NCI-H748 treated with DMSO at 0.1 percent for 48 hours (cell line): ENCODE measurements at regions not wholly inside any gene's neighbourhood (a gene's known extent, or its start where the extent isn't known, plus 50 kb on each side); places are given as distances from the start of the nearest gene placed in this dataset.

Experiments used
- DNase-seq: peaks from one replicate; lab custom pipeline; 2025; lab: John Stamatoyannopoulos, UW

GRCh38 chr3:24937228-24937627 lies 442.6 kb upstream of the THRB start:
- no peak for DNase-seq

GRCh38 chr3:24937780-24938179 lies 443.1 kb upstream of the THRB start:
- no peak for DNase-seq

DNA sequence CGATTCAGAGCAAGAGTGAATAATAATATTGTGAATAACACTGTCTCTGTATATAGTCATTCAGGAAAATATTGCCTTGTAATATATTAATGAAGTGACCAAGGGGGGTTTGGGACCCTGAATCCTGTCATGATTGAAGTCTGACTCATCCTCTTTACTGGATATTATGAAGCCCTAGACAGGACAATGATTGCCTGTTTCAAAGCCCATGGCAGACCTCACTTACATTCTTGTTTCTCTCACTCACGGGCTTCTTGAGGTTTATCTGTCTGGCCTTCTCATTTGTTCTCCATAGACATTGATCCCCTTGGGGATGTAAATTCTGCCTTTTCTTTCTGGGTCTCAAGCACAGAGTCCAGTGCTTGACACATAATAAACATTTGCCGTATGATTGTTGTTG lies 449.3 kb upstream of the THRB start:
- no peak for DNase-seq

DNA sequence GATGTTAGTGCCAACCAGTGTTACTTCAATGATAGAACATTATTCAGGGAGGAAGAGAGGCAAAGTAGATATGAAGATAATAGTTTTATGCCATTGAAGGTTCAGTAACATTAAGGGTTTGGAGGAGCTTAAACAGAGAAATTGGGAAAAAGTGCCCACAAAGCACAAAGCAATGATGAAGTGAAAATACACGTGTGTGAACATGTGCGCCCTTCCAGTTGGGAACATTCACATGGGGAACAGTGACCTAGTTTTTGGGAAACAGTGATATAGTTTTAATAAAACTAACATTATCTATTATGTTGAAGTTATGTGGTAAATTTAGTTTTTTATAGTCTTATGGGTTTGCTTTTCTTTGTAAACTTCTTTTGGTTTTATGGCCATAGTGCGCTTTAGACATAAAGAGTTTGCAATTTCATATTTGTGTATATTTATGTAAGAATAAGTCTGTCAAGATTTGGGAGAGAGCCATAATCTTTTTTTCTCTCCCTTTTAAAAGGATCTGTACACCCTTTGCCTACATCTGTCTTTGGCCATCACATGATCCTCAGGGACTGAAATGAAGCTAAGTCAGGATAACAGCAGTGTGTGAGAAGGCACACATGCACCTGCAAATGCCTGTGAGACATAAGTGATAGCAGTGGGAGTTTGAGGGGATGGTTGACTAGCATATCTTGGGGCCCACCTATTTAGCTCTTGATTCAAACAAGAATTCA lies 450.3 kb upstream of the THRB start:
- no peak for DNase-seq

DNA sequence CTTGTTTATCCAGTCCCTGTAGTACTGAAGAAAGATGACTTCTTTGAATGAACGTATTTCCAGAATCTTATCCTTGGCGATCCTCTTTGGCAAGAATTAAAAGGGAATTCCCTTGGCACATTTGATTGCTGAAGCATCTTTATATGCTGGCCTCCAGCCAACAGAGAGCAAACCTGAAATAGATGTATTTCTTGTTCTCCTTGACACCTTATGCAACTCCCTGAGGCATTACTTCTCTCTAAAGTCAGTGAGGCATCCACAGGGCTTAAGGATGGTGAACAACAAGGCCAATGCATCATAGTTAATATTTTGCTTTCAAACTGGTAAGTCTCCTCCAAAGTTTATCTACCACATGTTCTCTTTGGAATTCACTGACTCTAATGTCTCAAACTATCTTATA lies 450.9 kb upstream of the THRB start:
- DNase-seq, result no peak

- DNase-seq, result no peak
These were observed 452.5 kb upstream of the THRB start for GRCh38 chr3:24947103-24947502.

GRCh38 chr3:24951180-24951579 lies 456.5 kb upstream of the THRB start:
- no peak for DNase-seq

GRCh38 chr3:24952388-24952787 lies 457.7 kb upstream of the THRB start:
- peak; percentile 11 for DNase-seq

- DNase-seq, result no peak
These were observed 458.6 kb upstream of the THRB start for GRCh38 chr3:24953060-24953771.

- no peak for DNase-seq
These were observed 462.0 kb upstream of the THRB start for GRCh38 chr3:24956613-24957012.

DNA sequence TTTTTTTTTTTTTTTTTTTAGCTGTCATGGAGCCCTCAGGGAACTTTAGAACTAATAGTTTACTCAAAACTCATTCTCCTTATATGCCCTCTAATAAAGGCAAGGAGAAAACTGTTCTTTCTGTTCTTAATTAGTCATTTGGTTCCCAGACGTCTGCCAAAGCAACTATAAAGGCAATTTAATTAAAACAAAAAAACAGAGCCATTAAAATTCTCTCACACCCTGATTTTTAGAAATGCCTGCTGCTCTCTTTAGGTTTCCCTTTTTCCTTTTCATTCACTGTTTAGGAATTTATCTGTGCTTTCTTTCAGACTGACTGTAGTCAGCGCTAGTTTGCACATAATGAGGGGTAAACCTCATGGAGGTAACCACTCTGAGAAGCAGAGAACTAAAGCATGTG lies 463.6 kb upstream of the THRB start:
- DNase-seq, result no peak

GRCh38 chr3:24958910-24959447 lies 464.3 kb upstream of the THRB start:
- no peak for DNase-seq

DNA sequence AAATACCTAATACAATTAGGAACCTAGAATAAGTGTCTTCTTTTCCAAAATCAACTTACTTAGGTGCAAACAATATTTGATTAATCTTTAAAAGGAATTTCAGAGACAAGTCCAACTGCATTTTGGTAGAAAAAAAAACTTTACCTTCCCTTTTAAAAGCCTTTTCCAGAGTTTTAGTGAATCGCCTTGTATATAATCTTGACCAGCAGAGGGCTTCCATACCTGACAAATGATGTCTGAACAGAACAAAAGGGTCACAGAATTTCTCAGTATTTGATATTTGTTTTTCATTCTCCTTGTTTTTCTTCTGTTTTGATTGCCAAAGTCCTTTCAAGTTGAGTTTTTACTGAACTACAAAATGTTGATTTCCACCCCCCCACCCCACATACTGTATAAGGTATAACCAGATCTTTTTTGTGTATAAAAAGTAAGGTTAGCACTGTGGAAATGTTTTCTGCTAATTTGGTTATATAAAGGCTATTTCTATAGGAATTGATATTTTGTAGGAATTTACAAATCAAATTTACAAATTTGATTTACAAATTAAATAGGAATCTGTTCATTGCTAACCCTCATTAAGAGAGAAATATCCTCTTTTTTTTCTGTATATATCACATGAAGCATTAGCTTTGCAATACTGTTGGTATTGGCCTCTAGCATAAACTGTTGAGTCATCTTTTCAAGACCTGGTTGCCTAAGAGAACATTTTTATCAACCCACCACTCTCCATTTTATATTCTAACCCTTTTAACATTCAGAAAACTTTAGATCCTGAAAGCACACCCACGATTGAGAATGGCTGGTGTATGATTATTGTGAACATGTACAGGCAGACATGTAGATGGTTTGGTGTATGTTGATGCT lies 464.1 kb upstream of the RARB start:
- DNase-seq, result no peak

DNA sequence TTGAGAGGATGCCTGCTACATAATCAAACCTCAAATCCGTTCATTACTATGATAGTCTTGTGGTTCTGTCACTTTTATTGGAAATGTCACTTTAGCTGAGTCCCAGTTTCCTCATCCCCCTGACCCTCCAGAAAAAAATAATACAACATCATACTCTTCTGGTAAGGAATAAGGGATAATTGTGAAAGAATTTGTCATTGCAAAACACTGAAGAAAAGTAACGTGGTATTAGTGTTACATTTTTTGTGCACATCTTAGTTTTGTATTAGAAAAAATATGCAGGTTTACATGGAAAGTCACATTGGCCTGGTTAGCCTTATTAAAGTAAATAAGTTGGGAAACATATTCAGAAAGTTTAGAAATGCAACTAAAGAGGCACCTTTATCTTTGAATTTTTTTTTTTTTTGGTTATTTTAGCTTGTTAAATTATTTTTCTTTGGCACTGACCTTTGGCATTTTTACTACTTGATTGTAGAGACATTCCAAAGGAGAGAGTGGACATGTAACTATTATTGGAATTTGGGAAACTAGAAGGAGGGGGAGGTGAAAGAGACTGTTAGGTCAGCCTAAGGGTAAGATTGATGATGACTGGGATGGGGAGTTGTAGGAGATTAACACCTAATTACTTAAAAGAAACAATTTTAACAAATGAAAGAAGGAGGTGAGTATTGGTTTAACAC lies 462.2 kb upstream of the RARB start:
- no peak for DNase-seq

DNA sequence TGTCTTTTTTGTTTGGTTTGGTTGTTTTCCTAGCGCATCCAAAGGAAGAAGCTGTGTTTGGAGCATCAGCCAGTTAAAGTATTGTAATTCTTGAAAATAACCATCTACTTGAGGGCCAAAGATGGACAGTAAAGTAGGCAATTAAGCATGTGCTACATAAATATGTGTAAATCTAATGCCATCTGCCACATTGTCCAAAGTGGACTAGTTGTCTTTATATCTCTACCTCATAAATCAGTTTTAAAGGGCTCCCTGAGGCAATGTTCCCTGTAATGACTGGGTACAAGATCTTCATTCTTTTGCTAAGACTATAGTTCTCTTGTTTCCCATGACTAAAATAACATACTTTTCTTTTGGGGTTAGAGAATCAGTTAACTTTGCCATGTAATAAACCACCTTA lies 460.0 kb upstream of the RARB start:
- no peak for DNase-seq

DNA sequence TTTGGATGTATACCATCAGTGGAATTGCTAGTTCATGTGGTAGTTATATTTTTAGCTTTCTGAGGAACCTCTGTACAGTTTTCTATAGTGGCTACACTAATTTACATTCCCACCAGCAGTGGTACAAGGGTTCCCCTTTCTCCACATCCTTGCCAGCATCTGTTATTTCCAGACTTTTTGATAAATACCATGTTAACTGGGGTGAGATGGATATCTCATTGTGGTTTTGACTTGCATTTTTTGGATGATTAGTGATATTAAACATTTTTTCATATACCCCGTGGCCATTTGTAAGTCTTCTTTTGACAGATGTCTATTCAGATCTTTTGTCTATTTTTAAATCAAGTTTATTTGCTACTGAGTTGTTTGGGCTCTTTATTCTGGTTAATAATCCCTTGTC lies 455.6 kb upstream of the RARB start:
- DNase-seq, result no peak

DNA sequence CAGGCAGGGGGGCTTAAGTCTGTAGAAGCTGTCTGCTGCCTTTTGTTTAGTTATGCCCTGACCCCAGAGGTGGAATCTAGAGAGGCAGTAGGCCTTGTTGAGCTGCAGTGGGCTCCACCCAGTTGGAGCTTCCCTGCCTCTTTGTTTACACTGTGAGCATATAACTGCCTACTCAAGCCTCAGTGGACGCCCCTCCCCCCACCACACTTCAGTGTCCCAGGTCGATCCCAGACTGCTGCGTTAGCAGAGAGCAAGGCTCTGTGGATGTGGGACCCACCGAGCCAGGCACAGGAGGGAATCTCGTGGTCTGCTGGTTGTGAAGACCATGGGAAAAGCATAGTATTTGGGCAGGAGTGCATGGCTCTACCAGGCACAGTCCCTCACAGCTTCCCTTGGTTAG lies 446.8 kb upstream of the RARB start:
- DNase-seq, result no peak

DNA sequence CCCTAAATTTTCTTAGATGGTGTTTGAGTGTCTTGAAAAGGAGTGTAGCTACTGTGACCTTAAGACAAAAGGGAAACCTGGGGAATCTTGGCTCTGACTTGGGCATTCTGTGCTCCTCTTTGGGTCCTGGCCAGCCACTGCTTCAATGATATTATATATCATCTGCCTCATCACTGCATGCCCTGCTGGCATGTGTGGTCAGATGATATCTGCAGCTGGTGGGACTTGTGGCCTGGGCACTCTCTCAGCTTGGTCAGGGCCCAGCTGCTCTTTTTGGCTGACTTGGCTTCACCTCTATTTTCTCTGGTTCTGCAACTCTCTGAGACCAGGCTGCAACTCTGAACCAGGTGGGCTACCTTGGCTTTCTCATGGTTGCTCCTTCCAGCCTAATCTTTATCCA lies 446.1 kb upstream of the RARB start:
- no peak for DNase-seq

DNA sequence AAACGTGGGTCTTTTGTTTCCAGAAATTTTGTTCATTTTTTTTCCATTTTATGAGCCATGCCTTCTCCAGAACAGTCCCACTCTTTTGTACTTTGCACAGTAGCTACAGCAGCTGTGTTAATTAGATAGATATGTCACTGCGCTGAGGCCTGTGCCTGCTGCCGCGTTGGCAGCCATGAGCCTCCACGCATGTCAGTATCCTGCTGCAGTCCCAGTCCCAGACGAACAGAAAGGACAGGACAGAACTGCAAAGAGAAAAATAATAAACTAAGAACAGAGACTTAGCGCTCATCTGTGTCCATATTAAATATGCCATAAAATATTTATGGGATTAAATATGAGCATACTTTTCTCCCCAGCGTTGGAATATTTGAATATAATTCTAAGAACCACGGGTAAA lies 442.4 kb upstream of the RARB start:
- DNase-seq, result no peak

GRCh38 chr3:24986612-24987011 lies 441.5 kb upstream of the RARB start:
- no peak for DNase-seq

GRCh38 chr3:24999357-24999756 lies 428.7 kb upstream of the RARB start:
- DNase-seq, result no peak

- no peak for DNase-seq
These were observed 427.0 kb upstream of the RARB start for GRCh38 chr3:25000971-25001591.
